ENCODE measurements at regions not wholly inside any gene's neighbourhood (a gene's known extent, or its start where the extent isn't known, plus 50 kb on each side); places are given as distances from the start of the nearest gene placed in this dataset.
"Not testable (repeated sequence)": the region's sequence is repeated elsewhere in the genome, so short reads cannot be mapped to it uniquely, and the experiment has no call there.

- Mint-ChIP-seq H3K27me3 (peaks cover 79% of the 10 kb centered on the region), H3K4me1 (peaks cover 32% of the 10 kb centered on the region)
- H3K4me3 Mint-ChIP-seq; H3K27ac Mint-ChIP-seq; H3K36me3 Mint-ChIP-seq (ENCODE audit: low read depth); DNase-seq; H3K9me3 Mint-ChIP-seq: not testable (repeated sequence)
- intact Hi-C loops (cut with micrococcal nuclease) = loop anchor here (10.0 kb wide), 1 partner anchor 185 kb away; no protein-coding TSS in a partner anchor
Measured at GRCh38 chr6:167709776-167710336, 116.9 kb upstream of the AFDN start.

- H3K36me3 Mint-ChIP-seq (ENCODE audit: low read depth) = peaks cover 2% of the 10 kb centered on the region
- H3K27me3 Mint-ChIP-seq = peaks cover 79% of the 10 kb centered on the region
- H3K4me3 Mint-ChIP-seq = no peak overlapping the region
- no peak overlapping the region for H3K27ac Mint-ChIP-seq
- H3K4me1 Mint-ChIP-seq = peaks cover 27% of the 10 kb centered on the region
- intact Hi-C loops (cut with micrococcal nuclease) = no loop called here
- DNase-seq = no peak
- H3K9me3 Mint-ChIP-seq = peaks cover 3% of the 10 kb centered on the region
Measured at GRCh38 chr6:167710363-167710920, 116.3 kb upstream of the AFDN start.

GRCh38 chr6:167711211-167711610, 115.5 kb upstream of the AFDN start:
- Mint-ChIP-seq H3K27ac (no peak overlapping the region), H3K4me3 (no peak overlapping the region), H3K4me1 (peaks cover 22% of the 10 kb centered on the region), H3K36me3 (ENCODE audit: low read depth) (peaks cover 1% of the 10 kb centered on the region), H3K9me3 (peaks cover 1% of the 10 kb centered on the region), H3K27me3 (peaks cover 84% of the 10 kb centered on the region)
- intact Hi-C loops (cut with micrococcal nuclease) = no loop called here
- no peak for DNase-seq

- H3K27me3 Mint-ChIP-seq = peaks cover 86% of the 10 kb centered on the region
- no peaks in the 10 kb centered on the region for H3K9me3 Mint-ChIP-seq
- peaks cover 14% of the 10 kb centered on the region for H3K4me1 Mint-ChIP-seq
- no peaks in the 10 kb centered on the region for H3K36me3 Mint-ChIP-seq (ENCODE audit: low read depth)
- H3K27ac Mint-ChIP-seq = no peak overlapping the region
- DNase-seq = no peak
- no peak overlapping the region for H3K4me3 Mint-ChIP-seq
- intact Hi-C loops (cut with micrococcal nuclease) = no loop called here
Measured at GRCh38 chr6:167711768-167712730, 114.7 kb upstream of the AFDN start.

- H3K27me3 Mint-ChIP-seq = peaks cover 85% of the 10 kb centered on the region
- H3K36me3 Mint-ChIP-seq (ENCODE audit: low read depth) = no peaks in the 10 kb centered on the region
- H3K9me3 Mint-ChIP-seq = no peaks in the 10 kb centered on the region
- H3K4me3 Mint-ChIP-seq = no peak overlapping the region
- H3K4me1 Mint-ChIP-seq = peaks cover 10% of the 10 kb centered on the region
- no peak overlapping the region for H3K27ac Mint-ChIP-seq
- DNase-seq = no peak
- intact Hi-C loops (cut with micrococcal nuclease) = no loop called here
Measured at GRCh38 chr6:167712731-167713475, 113.8 kb upstream of the AFDN start.

- no peaks in the 10 kb centered on the region for H3K9me3 Mint-ChIP-seq
- H3K4me3 Mint-ChIP-seq = no peak overlapping the region
- peaks cover 2% of the 10 kb centered on the region for H3K4me1 Mint-ChIP-seq
- H3K27me3 Mint-ChIP-seq = peaks cover 80% of the 10 kb centered on the region
- no peak for DNase-seq
- no peaks in the 10 kb centered on the region for H3K36me3 Mint-ChIP-seq (ENCODE audit: low read depth)
- intact Hi-C loops (cut with micrococcal nuclease) = no loop called here
- no peak overlapping the region for H3K27ac Mint-ChIP-seq
Measured at GRCh38 chr6:167714152-167714551, 112.6 kb upstream of the AFDN start.

- Mint-ChIP-seq H3K9me3 (no peaks in the 10 kb centered on the region), H3K4me1 (no peaks in the 10 kb centered on the region), H3K27me3 (peaks cover 60% of the 10 kb centered on the region), H3K27ac (no peak overlapping the region), H3K36me3 (ENCODE audit: low read depth) (no peaks in the 10 kb centered on the region), H3K4me3 (no peak overlapping the region)
- no peak for DNase-seq
- intact Hi-C loops (cut with micrococcal nuclease) = no loop called here
Measured at GRCh38 chr6:167717455-167717854, 109.3 kb upstream of the AFDN start.

- Mint-ChIP-seq H3K36me3 (ENCODE audit: low read depth) (no peaks in the 10 kb centered on the region), H3K9me3 (no peaks in the 10 kb centered on the region), H3K4me1 (no peaks in the 10 kb centered on the region), H3K4me3 (no peak overlapping the region), H3K27ac (no peak overlapping the region), H3K27me3 (peaks cover 57% of the 10 kb centered on the region)
- intact Hi-C loops (cut with micrococcal nuclease) = no loop called here
- no peak for DNase-seq
Measured at GRCh38 chr6:167717867-167718266, 108.8 kb upstream of the AFDN start.

GRCh38 chr6:167719920-167720319, 106.8 kb upstream of the AFDN start:
- H3K27ac Mint-ChIP-seq = no peak overlapping the region
- H3K4me3 Mint-ChIP-seq = no peak overlapping the region
- H3K27me3 Mint-ChIP-seq = peaks cover 46% of the 10 kb centered on the region
- no peaks in the 10 kb centered on the region for H3K4me1 Mint-ChIP-seq
- DNase-seq = no peak
- H3K36me3 Mint-ChIP-seq (ENCODE audit: low read depth) = no peaks in the 10 kb centered on the region
- no peaks in the 10 kb centered on the region for H3K9me3 Mint-ChIP-seq
- intact Hi-C loops (cut with micrococcal nuclease) = no loop called here

GRCh38 chr6:167720456-167721285, 106.0 kb upstream of the AFDN start:
- H3K4me1 Mint-ChIP-seq = no peaks in the 10 kb centered on the region
- no peak overlapping the region for H3K4me3 Mint-ChIP-seq
- no peaks in the 10 kb centered on the region for H3K9me3 Mint-ChIP-seq
- DNase-seq = no peak
- no peaks in the 10 kb centered on the region for H3K36me3 Mint-ChIP-seq (ENCODE audit: low read depth)
- H3K27me3 Mint-ChIP-seq = peaks cover 46% of the 10 kb centered on the region
- intact Hi-C loops (cut with micrococcal nuclease) = no loop called here
- no peak overlapping the region for H3K27ac Mint-ChIP-seq

- no peaks in the 10 kb centered on the region for H3K36me3 Mint-ChIP-seq (ENCODE audit: low read depth)
- no peaks in the 10 kb centered on the region for H3K4me1 Mint-ChIP-seq
- H3K4me3 Mint-ChIP-seq = no peak overlapping the region
- H3K27ac Mint-ChIP-seq = no peak overlapping the region
- H3K27me3 Mint-ChIP-seq = peaks cover 47% of the 10 kb centered on the region
- DNase-seq = no peak
- intact Hi-C loops (cut with micrococcal nuclease) = no loop called here
- H3K9me3 Mint-ChIP-seq = no peaks in the 10 kb centered on the region
Measured at GRCh38 chr6:167721291-167721690, 105.4 kb upstream of the AFDN start.

- H3K9me3 Mint-ChIP-seq = no peaks in the 10 kb centered on the region
- no peak overlapping the region for H3K27ac Mint-ChIP-seq
- peaks cover 45% of the 10 kb centered on the region for H3K27me3 Mint-ChIP-seq
- no peaks in the 10 kb centered on the region for H3K4me1 Mint-ChIP-seq
- intact Hi-C loops (cut with micrococcal nuclease) = no loop called here
- H3K36me3 Mint-ChIP-seq (ENCODE audit: low read depth) = no peaks in the 10 kb centered on the region
- no peak for DNase-seq
- no peak overlapping the region for H3K4me3 Mint-ChIP-seq
Measured at GRCh38 chr6:167722634-167723309, 103.9 kb upstream of the AFDN start.

All from activated CD4-positive, alpha-beta T cell treated with anti-CD3 and anti-CD28 coated beads, Interleukin-2, amount 10 ng/mL, durations not matched to agents 24 days and 14 days (primary cell).